Skin epidermis (tissue), 12 donors: ENCODE measurements at regions not wholly inside any gene's neighbourhood (a gene's known extent, or its start where the extent isn't known, plus 50 kb on each side); places are given as distances from the start of the nearest gene placed in this dataset.

ENCODE experiments used
- H3K27ac ChIP-seq, 21 experiments: fragments of 200-600 bp; sonication (generic) in 11 of 21; one replicate each; pipeline ENCODE4 v1.5.0; 2020; ENCODE audit warnings: mild to moderate bottlenecking in 3 of 21, inconsistent platforms in 2 of 21, moderate library complexity in 2 of 21
- H3K4me3 ChIP-seq, 7 experiments: fragments of 200-600 bp; sonication (generic) in 2 of 7; one replicate each; pipeline ENCODE4 v1.5.0; 2020; ENCODE audit warnings: inconsistent platforms in 2 of 7, mild to moderate bottlenecking in 2 of 7, moderate library complexity in 1 of 7

GRCh38 chr6:166877906-166878305, 78.4 kb downstream of the RNASET2 start:
- H3K27ac ChIP-seq = no peak overlapping the region
- no peak overlapping the region for H3K4me3 ChIP-seq

- no peak overlapping the region for H3K4me3 ChIP-seq
- no peak overlapping the region for H3K27ac ChIP-seq
Observed at GRCh38 chr6:166877349-166877748, 79.0 kb downstream of the RNASET2 start.

GRCh38 chr6:166872531-166873009, 83.8 kb downstream of the RNASET2 start:
- Histone ChIP-seq H3K4me3 (no peak overlapping the region), H3K27ac (no peak overlapping the region)

GRCh38 chr6:166870602-166871208, 85.6 kb downstream of the RNASET2 start:
- Histone ChIP-seq H3K27ac (no peak overlapping the region), H3K4me3 (no peak overlapping the region)

GRCh38 chr6:166866839-166867637, 89.3 kb downstream of the RNASET2 start:
- Histone ChIP-seq H3K4me3 (no peak overlapping the region), H3K27ac (no peak overlapping the region)

- no peak overlapping the region for H3K4me3 ChIP-seq
- no peak overlapping the region for H3K27ac ChIP-seq
Observed at GRCh38 chr6:166864333-166864732, 92.0 kb downstream of the RNASET2 start.

GRCh38 chr6:166862978-166863530, 93.3 kb downstream of the RNASET2 start:
- peak overlapping the region; percentile 12 to 45 (median 30) for H3K4me3 ChIP-seq
- no peak overlapping the region for H3K27ac ChIP-seq

GRCh38 chr6:166862287-166862977, 93.9 kb downstream of the RNASET2 start:
- Histone ChIP-seq H3K27ac (no peak overlapping the region), H3K4me3 (peak overlapping the region; percentile 12 to 45 (median 30))

- Histone ChIP-seq H3K27ac (no peak overlapping the region), H3K4me3 (peak overlapping the region; percentile 12 to 45 (median 30))
Observed at GRCh38 chr6:166861961-166862286, 94.4 kb downstream of the RNASET2 start.

- Histone ChIP-seq H3K27ac (no peak overlapping the region), H3K4me3 (no peak overlapping the region)
Observed at GRCh38 chr6:166861304-166861703, 95.0 kb downstream of the RNASET2 start.

GRCh38 chr6:166860392-166860791, 96.0 kb downstream of the RNASET2 start:
- Histone ChIP-seq H3K4me3 (no peak overlapping the region), H3K27ac (no peak overlapping the region)

GRCh38 chr6:166855416-166855815, 100.9 kb downstream of the RNASET2 start:
- H3K27ac ChIP-seq = no peak overlapping the region
- H3K4me3 ChIP-seq = no peak overlapping the region

- Histone ChIP-seq H3K27ac (no peak overlapping the region), H3K4me3 (no peak overlapping the region)
Observed at GRCh38 chr6:166853371-166854325, 102.7 kb downstream of the RNASET2 start.

- no peak overlapping the region for H3K27ac ChIP-seq
- no peak overlapping the region for H3K4me3 ChIP-seq
Observed at GRCh38 chr6:166852451-166852975, 103.8 kb downstream of the RNASET2 start.

- H3K4me3 ChIP-seq = no peak overlapping the region
- H3K27ac ChIP-seq = no peak overlapping the region
Observed at GRCh38 chr6:166851911-166852310, 104.4 kb downstream of the RNASET2 start.

GRCh38 chr6:166851426-166851825, 104.9 kb downstream of the RNASET2 start:
- Histone ChIP-seq H3K4me3 (no peak overlapping the region), H3K27ac (no peak overlapping the region)

GRCh38 chr6:166850677-166851076, 105.7 kb downstream of the RNASET2 start:
- Histone ChIP-seq H3K27ac (no peak overlapping the region), H3K4me3 (no peak overlapping the region)

- H3K4me3 ChIP-seq = no peak overlapping the region
- H3K27ac ChIP-seq = no peak overlapping the region
Observed at GRCh38 chr6:166849749-166850183, 106.6 kb downstream of the RNASET2 start.
